Activated T-cell treated with anti-CD3 and anti-CD28 coated beads for 48 hours (primary cell): ENCODE measurements at regions not wholly inside any gene's neighbourhood (a gene's known extent, or its start where the extent isn't known, plus 50 kb on each side); places are given as distances from the start of the nearest gene placed in this dataset.
"Not testable (repeated sequence)": the region's sequence is repeated elsewhere in the genome, so short reads cannot be mapped to it uniquely, and the experiment has no call there.

Experiments used
- DNase-seq: peaks from one replicate; pipeline ENCODE4 v3.0.0-alpha.2; 2020; ENCODE audit warnings: low read depth

- DNase-seq, result no peak
Measured at GRCh38 chr2:21194147-21194546, 70.4 kb downstream of the TDRD15 start.

GRCh38 chr2:21194858-21195271 is 71.1 kb downstream of the TDRD15 start:
- DNase-seq, result no peak

GRCh38 chr2:21195326-21195725 is 71.6 kb downstream of the TDRD15 start:
- DNase-seq, result no peak

- no peak for DNase-seq
Measured at GRCh38 chr2:21198637-21199036, 74.9 kb downstream of the TDRD15 start.

GRCh38 chr2:21203976-21204375 is 80.2 kb downstream of the TDRD15 start:
- no peak for DNase-seq

- DNase-seq, result not testable (repeated sequence)
Measured at GRCh38 chr2:21214085-21214484, 90.3 kb downstream of the TDRD15 start.

GRCh38 chr2:21217442-21217841 is 93.7 kb downstream of the TDRD15 start:
- DNase-seq, result no peak

GRCh38 chr2:21220930-21221329 is 97.2 kb downstream of the TDRD15 start:
- no peak for DNase-seq

- no peak for DNase-seq
Measured at GRCh38 chr2:21223618-21224017, 99.8 kb downstream of the TDRD15 start.

GRCh38 chr2:21228041-21228895 is 104.5 kb downstream of the TDRD15 start:
- no peak for DNase-seq

GRCh38 chr2:21229302-21229701 is 105.5 kb downstream of the TDRD15 start:
- no peak for DNase-seq

- DNase-seq, result no peak
Measured at GRCh38 chr2:21230140-21230539, 106.4 kb downstream of the TDRD15 start.

- no peak for DNase-seq
Measured at GRCh38 chr2:21231985-21232384, 108.2 kb downstream of the TDRD15 start.

GRCh38 chr2:21233194-21233593 is 109.4 kb downstream of the TDRD15 start:
- DNase-seq, result no peak

GRCh38 chr2:21234001-21234400 is 110.2 kb downstream of the TDRD15 start:
- DNase-seq, result no peak

- DNase-seq, result no peak
Measured at GRCh38 chr2:21234464-21235120, 110.8 kb downstream of the TDRD15 start.

GRCh38 chr2:21239749-21240148 is 116.0 kb downstream of the TDRD15 start:
- not testable (repeated sequence) for DNase-seq

- no peak for DNase-seq
Measured at GRCh38 chr2:21244161-21244560, 120.4 kb downstream of the TDRD15 start.

GRCh38 chr2:21245565-21245964 is 121.8 kb downstream of the TDRD15 start:
- DNase-seq, result no peak

- DNase-seq, result no peak
Measured at GRCh38 chr2:21249367-21249766, 125.6 kb downstream of the TDRD15 start.

- DNase-seq, result no peak
Measured at GRCh38 chr2:21250673-21251072, 126.9 kb downstream of the TDRD15 start.

- DNase-seq, result no peak
Measured at GRCh38 chr2:21251216-21251980, 127.6 kb downstream of the TDRD15 start.
